Osteocyte (in vitro differentiated cells): ENCODE measurements at regions not wholly inside any gene's neighbourhood (a gene's known extent, or its start where the extent isn't known, plus 50 kb on each side); places are given as distances from the start of the nearest gene placed in this dataset.

Source experiments
- DNase-seq: peaks from one replicate; pipeline ENCODE4 v3.0.0; 2021; ENCODE audit warnings: mixed read lengths; ENCODE audit not compliant: unreplicated experiment; ENCODE audit errors: extremely low spot score
- H3K27ac Mint-ChIP-seq: one replicate; pipeline ENCODE4 v1.8.0; 2021; ENCODE audit warnings: mild to moderate bottlenecking, mixed read lengths; ENCODE audit not compliant: unreplicated experiment
- H3K27me3 Mint-ChIP-seq: one replicate; pipeline ENCODE4 v1.8.0; 2021; ENCODE audit warnings: mixed read lengths; ENCODE audit not compliant: unreplicated experiment
- H3K36me3 Mint-ChIP-seq: one replicate; pipeline ENCODE4 v1.8.0; 2021; ENCODE audit warnings: mixed read lengths; ENCODE audit not compliant: unreplicated experiment
- H3K4me1 Mint-ChIP-seq: one replicate; pipeline ENCODE4 v1.8.0; 2021; ENCODE audit warnings: mixed read lengths; ENCODE audit not compliant: unreplicated experiment
- H3K4me3 Mint-ChIP-seq: one replicate; pipeline ENCODE4 v1.8.0; 2021; ENCODE audit warnings: mild to moderate bottlenecking, moderate library complexity, mixed read lengths; ENCODE audit not compliant: unreplicated experiment
- H3K9me3 Mint-ChIP-seq: one replicate; pipeline ENCODE4 v1.8.0; 2021; ENCODE audit warnings: mixed read lengths; ENCODE audit not compliant: unreplicated experiment
- CTCF ChIP-seq: fragments of 200-600 bp; sonication (generic); IDR thresholded peaks from 2 replicates; pipeline ENCODE4 v1.5.0; 2021; ENCODE audit warnings: antibody characterized with exemption, mild to moderate bottlenecking, moderate library complexity

GRCh38 chr5:162852134-162852533 lies 585.3 kb upstream of the CCNG1 start:
- H3K9me3 Mint-ChIP-seq = peaks cover 13% of the 10 kb centered on the region
- H3K27me3 Mint-ChIP-seq = no peaks in the 10 kb centered on the region
- no peak overlapping the region for H3K27ac Mint-ChIP-seq
- no peaks in the 10 kb centered on the region for H3K4me1 Mint-ChIP-seq
- no peak for TF ChIP-seq CTCF
- no peaks in the 10 kb centered on the region for H3K36me3 Mint-ChIP-seq
- H3K4me3 Mint-ChIP-seq = no peak overlapping the region
- DNase-seq = no peak

- no peak for DNase-seq
- Mint-ChIP-seq H3K4me1 (no peaks in the 10 kb centered on the region), H3K4me3 (no peak overlapping the region), H3K27me3 (no peaks in the 10 kb centered on the region), H3K27ac (no peak overlapping the region), H3K9me3 (peaks cover 45% of the 10 kb centered on the region), H3K36me3 (peaks cover 3% of the 10 kb centered on the region)
- no peak for TF ChIP-seq CTCF
Measured at GRCh38 chr5:162858770-162859169, 578.6 kb upstream of the CCNG1 start.

DNA sequence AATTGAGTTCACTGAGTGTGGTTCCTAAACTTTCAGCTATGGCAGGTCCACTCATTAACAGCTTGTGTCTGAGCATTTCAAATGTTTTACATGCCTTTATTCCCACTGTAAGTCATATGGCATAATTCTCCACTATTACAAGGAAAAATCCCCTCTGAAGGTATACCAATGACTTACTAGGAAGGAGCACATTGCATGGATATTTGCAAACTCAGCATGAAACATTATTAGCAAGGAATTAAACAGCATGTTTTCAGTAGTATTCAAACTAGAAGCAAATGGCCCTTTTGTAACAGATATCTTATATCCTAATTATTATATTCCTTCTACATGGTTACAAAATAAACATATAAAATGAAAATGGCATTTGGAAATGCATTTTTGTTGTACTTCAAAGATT lies 566.4 kb upstream of the CCNG1 start:
- DNase-seq = no peak
- Mint-ChIP-seq H3K4me1 (no peaks in the 10 kb centered on the region), H3K27me3 (no peaks in the 10 kb centered on the region), H3K27ac (no peak overlapping the region), H3K36me3 (no peaks in the 10 kb centered on the region), H3K9me3 (peaks cover 42% of the 10 kb centered on the region), H3K4me3 (no peak overlapping the region)
- no peak for TF ChIP-seq CTCF

- no peak overlapping the region for H3K27ac Mint-ChIP-seq
- no peak for TF ChIP-seq CTCF
- no peaks in the 10 kb centered on the region for H3K27me3 Mint-ChIP-seq
- H3K4me3 Mint-ChIP-seq = no peak overlapping the region
- DNase-seq = no peak
- H3K4me1 Mint-ChIP-seq = no peaks in the 10 kb centered on the region
- H3K9me3 Mint-ChIP-seq = peaks cover 32% of the 10 kb centered on the region
- H3K36me3 Mint-ChIP-seq = no peaks in the 10 kb centered on the region
Measured at GRCh38 chr5:162882629-162883028, 554.8 kb upstream of the CCNG1 start.

GRCh38 chr5:162886717-162887116 lies 550.7 kb upstream of the CCNG1 start:
- no peaks in the 10 kb centered on the region for H3K4me1 Mint-ChIP-seq
- H3K36me3 Mint-ChIP-seq = no peaks in the 10 kb centered on the region
- no peak for TF ChIP-seq CTCF
- DNase-seq = no peak
- H3K27me3 Mint-ChIP-seq = no peaks in the 10 kb centered on the region
- peaks cover 13% of the 10 kb centered on the region for H3K9me3 Mint-ChIP-seq
- no peak overlapping the region for H3K27ac Mint-ChIP-seq
- H3K4me3 Mint-ChIP-seq = no peak overlapping the region
